Activated naive CD4-positive, alpha-beta T cell treated with anti-CD3 and anti-CD28 coated beads, Interleukin-2, amount 50 U/mL, for 72 hours (primary cell): ENCODE measurements at regions not wholly inside any gene's neighbourhood (a gene's known extent, or its start where the extent isn't known, plus 50 kb on each side); places are given as distances from the start of the nearest gene placed in this dataset.

Source experiments
- ATAC-seq, 2 donors: fragments of 150-1000 bp; cut with Tn5 transposase; 2 replicates each; pipeline ENCODE4 v1.10.0; 2021; ENCODE audit warnings: mild to moderate bottlenecking in 2 of 2, moderate library complexity in 2 of 2
- DNase-seq, 2 donors: peaks; one replicate each; pipeline ENCODE4 v3.0.0; 2021 to 2022; ENCODE audit warnings: low spot score in 2 of 2
- H3K27ac Mint-ChIP-seq, 2 donors: one replicate each; pipeline ENCODE4 v1.8.0; 2022; ENCODE audit warnings: mild to moderate bottlenecking in 2 of 2, mixed read lengths in 2 of 2
- H3K36me3 Mint-ChIP-seq, 2 donors: one replicate each; pipeline ENCODE4 v1.8.0; 2022; ENCODE audit warnings: mixed read lengths in 2 of 2
- H3K9me3 Mint-ChIP-seq, 2 donors: one replicate each; pipeline ENCODE4 v1.8.0; 2022; ENCODE audit warnings: mixed read lengths in 2 of 2

- DNase-seq, result no peak
- Mint-ChIP-seq H3K27ac (no peak overlapping the region), H3K36me3 (no peaks in the 10 kb centered on the region), H3K9me3 (peaks cover 6 to 8% of the 10 kb centered on the region in 2 donors)
- no peak for ATAC-seq
Measured at GRCh38 chr2:54360055-54360792, 95.9 kb upstream of the SPTBN1 start.

GRCh38 chr2:54364409-54364808 lies 91.7 kb upstream of the SPTBN1 start:
- Mint-ChIP-seq H3K36me3 (peaks cover 0 to 14% of the 10 kb centered on the region in 2 donors), H3K27ac (no peak overlapping the region), H3K9me3 (peaks cover 21 to 22% of the 10 kb centered on the region in 2 donors)
- DNase-seq (no peak), ATAC-seq (no peak)

GRCh38 chr2:54365661-54366060 lies 90.5 kb upstream of the SPTBN1 start:
- DNase-seq (no peak), ATAC-seq (no peak)
- peaks cover 21 to 22% of the 10 kb centered on the region in 2 donors for H3K9me3 Mint-ChIP-seq
- H3K27ac Mint-ChIP-seq, result no peak overlapping the region
- H3K36me3 Mint-ChIP-seq, result peaks cover 0 to 15% of the 10 kb centered on the region in 2 donors

GRCh38 chr2:54366487-54367280 lies 89.4 kb upstream of the SPTBN1 start:
- Mint-ChIP-seq H3K27ac (no peak overlapping the region), H3K36me3 (peaks cover 0 to 15% of the 10 kb centered on the region in 2 donors), H3K9me3 (peaks cover 21 to 22% of the 10 kb centered on the region in 2 donors)
- ATAC-seq (no peak), DNase-seq (no peak)

- Mint-ChIP-seq H3K36me3 (peaks cover 0 to 15% of the 10 kb centered on the region in 2 donors), H3K9me3 (peaks cover 11 to 14% of the 10 kb centered on the region in 2 donors), H3K27ac (no peak overlapping the region)
- no peak for ATAC-seq
- no peak for DNase-seq
Measured at GRCh38 chr2:54370405-54371104, 85.6 kb upstream of the SPTBN1 start.

- ATAC-seq, result no peak
- no peak for DNase-seq
- Mint-ChIP-seq H3K36me3 (peaks cover 0 to 15% of the 10 kb centered on the region in 2 donors), H3K9me3 (peaks cover 10 to 11% of the 10 kb centered on the region in 2 donors), H3K27ac (no peak overlapping the region)
Measured at GRCh38 chr2:54371460-54372065, 84.6 kb upstream of the SPTBN1 start.

- H3K9me3 Mint-ChIP-seq, result peaks cover 10 to 11% of the 10 kb centered on the region in 2 donors
- peaks cover 0 to 15% of the 10 kb centered on the region in 2 donors for H3K36me3 Mint-ChIP-seq
- DNase-seq, result no peak
- no peak overlapping the region for H3K27ac Mint-ChIP-seq
- no peak for ATAC-seq
Measured at GRCh38 chr2:54372361-54372760, 83.8 kb upstream of the SPTBN1 start.

GRCh38 chr2:54373855-54374254 lies 82.3 kb upstream of the SPTBN1 start:
- Mint-ChIP-seq H3K36me3 (peaks cover 0 to 6% of the 10 kb centered on the region in 2 donors), H3K9me3 (peaks cover 1 to 4% of the 10 kb centered on the region in 2 donors), H3K27ac (no peak overlapping the region)
- DNase-seq (no peak), ATAC-seq (no peak)

- H3K27ac Mint-ChIP-seq, result no peak overlapping the region
- no peak for ATAC-seq
- no peak for DNase-seq
- no peaks in the 10 kb centered on the region for H3K36me3 Mint-ChIP-seq
- H3K9me3 Mint-ChIP-seq, result no peaks in the 10 kb centered on the region
Measured at GRCh38 chr2:54374591-54375364, 81.3 kb upstream of the SPTBN1 start.

GRCh38 chr2:54377451-54377850 lies 78.7 kb upstream of the SPTBN1 start:
- H3K9me3 Mint-ChIP-seq, result no peaks in the 10 kb centered on the region
- no peak overlapping the region for H3K27ac Mint-ChIP-seq
- no peaks in the 10 kb centered on the region for H3K36me3 Mint-ChIP-seq
- DNase-seq (no peak), ATAC-seq (no peak)

- no peaks in the 10 kb centered on the region for H3K36me3 Mint-ChIP-seq
- DNase-seq (no peak), ATAC-seq (no peak)
- H3K9me3 Mint-ChIP-seq, result no peaks in the 10 kb centered on the region
- H3K27ac Mint-ChIP-seq, result peak overlapping the region in 1 of 2 donors; percentile 46
Measured at GRCh38 chr2:54377901-54378493, 78.1 kb upstream of the SPTBN1 start.

GRCh38 chr2:54380670-54381069 lies 75.5 kb upstream of the SPTBN1 start:
- Mint-ChIP-seq H3K36me3 (no peaks in the 10 kb centered on the region), H3K9me3 (no peaks in the 10 kb centered on the region), H3K27ac (peak overlapping the region in 1 of 2 donors; percentile 12)
- no peak for ATAC-seq
- no peak for DNase-seq

GRCh38 chr2:54381293-54381692 lies 74.8 kb upstream of the SPTBN1 start:
- ATAC-seq (no peak), DNase-seq (no peak)
- Mint-ChIP-seq H3K9me3 (no peaks in the 10 kb centered on the region), H3K27ac (no peak overlapping the region), H3K36me3 (no peaks in the 10 kb centered on the region)

GRCh38 chr2:54382601-54383000 lies 73.5 kb upstream of the SPTBN1 start:
- no peaks in the 10 kb centered on the region for H3K36me3 Mint-ChIP-seq
- no peak for ATAC-seq
- no peaks in the 10 kb centered on the region for H3K9me3 Mint-ChIP-seq
- DNase-seq, result no peak
- H3K27ac Mint-ChIP-seq, result no peak overlapping the region

GRCh38 chr2:54384301-54385203 lies 71.6 kb upstream of the SPTBN1 start:
- DNase-seq (no peak), ATAC-seq (no peak)
- no peaks in the 10 kb centered on the region for H3K9me3 Mint-ChIP-seq
- no peak overlapping the region for H3K27ac Mint-ChIP-seq
- no peaks in the 10 kb centered on the region for H3K36me3 Mint-ChIP-seq
